Heart left ventricle (tissue), 13 donors: ENCODE measurements at regions not wholly inside any gene's neighbourhood (a gene's known extent, or its start where the extent isn't known, plus 50 kb on each side); places are given as distances from the start of the nearest gene placed in this dataset.

Experiments used
- POLR2A ChIP-seq, 2 donors: fragments of 450-650 bp; IDR thresholded peaks; one replicate each; pipeline ENCODE4 v1.6.1; 2017; ENCODE audit warnings: antibody characterized with exemption in 2 of 2, mild to moderate bottlenecking in 2 of 2, moderate library complexity in 2 of 2
- TF ChIP-seq, protein P1 (sequence below), 12 donors: fragments of 200-600 bp; sonication (generic) in 4 of 12; IDR thresholded peaks; one replicate each; pipeline versions ENCODE4 v1.5.0 to v1.8.0; 2018 to 2022; ENCODE audit warnings: antibody characterized with exemption in 12 of 12, mild to moderate bottlenecking in 5 of 12
- donor health status: ischemic (EF 13 %, LVEDD 7.1; RV severe dilation, severe dysfunction).
- donor health status: DM: no; HTN: yes; CAD: no.
- donor health status: DM: no; HTN: no; CAD: no.
- donor health status: ischemic (EF 25% LVEDD 6.9; RV normal size, moderate dysfunction).
- donor health status: ischemic (EF 25% LVEDD 5.7; RV mildly dilated, moderate dysfunction).
- donor health status: ischemic (EF 35%, LVEDD 5.7; RV mildly dilated, moderate dysfunction).
- donor health status: nonischemic (EF 11% LVEDD 7.7; RV severe dilation, severe dysfunction).
- donor health status: DM: yes; HTN: yes; CAD: no.
- donor health status: PGD.
- donor health status: ischemic (EF 29% LVEDD 5.4; RV normal size, mild dysfunction).
- donor health status: nonischemic (EF 23%, LVEDD 6.1; RV moderate dilation, normal function).

- TF ChIP-seq POLR2A (IDR thresholded peaks at IDR 0.05) = no peak
- TF ChIP-seq, protein P1, sequence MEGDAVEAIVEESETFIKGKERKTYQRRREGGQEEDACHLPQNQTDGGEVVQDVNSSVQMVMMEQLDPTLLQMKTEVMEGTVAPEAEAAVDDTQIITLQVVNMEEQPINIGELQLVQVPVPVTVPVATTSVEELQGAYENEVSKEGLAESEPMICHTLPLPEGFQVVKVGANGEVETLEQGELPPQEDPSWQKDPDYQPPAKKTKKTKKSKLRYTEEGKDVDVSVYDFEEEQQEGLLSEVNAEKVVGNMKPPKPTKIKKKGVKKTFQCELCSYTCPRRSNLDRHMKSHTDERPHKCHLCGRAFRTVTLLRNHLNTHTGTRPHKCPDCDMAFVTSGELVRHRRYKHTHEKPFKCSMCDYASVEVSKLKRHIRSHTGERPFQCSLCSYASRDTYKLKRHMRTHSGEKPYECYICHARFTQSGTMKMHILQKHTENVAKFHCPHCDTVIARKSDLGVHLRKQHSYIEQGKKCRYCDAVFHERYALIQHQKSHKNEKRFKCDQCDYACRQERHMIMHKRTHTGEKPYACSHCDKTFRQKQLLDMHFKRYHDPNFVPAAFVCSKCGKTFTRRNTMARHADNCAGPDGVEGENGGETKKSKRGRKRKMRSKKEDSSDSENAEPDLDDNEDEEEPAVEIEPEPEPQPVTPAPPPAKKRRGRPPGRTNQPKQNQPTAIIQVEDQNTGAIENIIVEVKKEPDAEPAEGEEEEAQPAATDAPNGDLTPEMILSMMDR (IDR thresholded peaks at IDR 0.05) = no peak
These were observed 62.6 kb upstream of the TBX20 start for GRCh38 chr7:35316549-35316948.
